ENCODE measurements at regions not wholly inside any gene's neighbourhood (a gene's known extent, or its start where the extent isn't known, plus 50 kb on each side); places are given as distances from the start of the nearest gene placed in this dataset.

DNA sequence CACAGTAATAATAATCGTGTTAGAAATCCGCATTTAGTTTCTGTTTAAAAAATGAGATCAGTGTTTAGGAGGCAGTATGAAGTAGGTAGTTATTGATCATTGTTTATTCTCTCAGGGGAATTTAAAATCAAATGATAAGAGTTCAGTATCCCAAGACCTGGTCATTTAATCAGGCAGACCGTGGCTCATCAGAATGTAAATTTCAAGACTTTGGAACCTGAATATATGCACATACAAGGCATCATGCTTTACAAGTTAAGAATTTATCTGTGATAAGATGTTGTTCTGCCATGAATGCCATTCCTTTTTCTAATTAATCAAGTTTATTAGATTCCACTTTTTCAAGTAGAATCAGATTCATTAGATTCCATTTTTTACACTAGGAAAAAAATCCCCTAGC, 133.5 kb upstream of the MAOA start:
- DNase-seq = no peak

DNA sequence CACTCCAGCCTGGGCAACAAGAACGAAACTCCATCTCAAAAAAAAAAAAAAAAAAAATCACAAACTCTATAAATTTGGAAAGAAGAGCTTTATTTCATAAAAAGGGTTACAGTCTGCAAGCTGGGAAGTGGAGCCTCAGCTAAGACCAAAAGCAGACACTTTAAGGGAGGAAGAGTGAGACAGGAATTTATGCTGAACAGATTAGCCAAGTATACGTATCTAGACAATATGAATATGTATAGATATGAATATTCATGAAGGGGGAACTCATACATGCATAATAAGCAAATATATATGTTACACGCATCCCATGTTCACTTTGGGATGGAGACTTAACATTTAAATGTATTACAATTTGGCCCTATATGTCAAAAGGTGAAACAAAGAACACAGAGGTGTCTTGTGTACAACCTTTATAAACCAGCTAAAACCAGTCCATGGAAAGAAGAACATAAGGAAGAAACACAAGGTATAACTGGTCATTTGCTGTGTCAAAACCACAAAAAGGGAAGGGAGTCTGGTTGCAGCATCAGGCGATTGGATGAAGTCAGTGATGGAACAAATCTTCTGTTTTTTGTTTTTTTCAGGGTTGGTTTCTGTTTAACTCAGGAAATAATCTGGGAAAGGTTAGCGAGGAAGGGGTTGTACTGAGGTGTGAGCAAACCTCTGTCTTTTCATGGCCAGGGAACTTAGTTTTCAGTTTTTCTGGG, 130.0 kb upstream of the MAOA start:
- DNase-seq = peak in 1 of 2 experiments; percentile 0

DNA sequence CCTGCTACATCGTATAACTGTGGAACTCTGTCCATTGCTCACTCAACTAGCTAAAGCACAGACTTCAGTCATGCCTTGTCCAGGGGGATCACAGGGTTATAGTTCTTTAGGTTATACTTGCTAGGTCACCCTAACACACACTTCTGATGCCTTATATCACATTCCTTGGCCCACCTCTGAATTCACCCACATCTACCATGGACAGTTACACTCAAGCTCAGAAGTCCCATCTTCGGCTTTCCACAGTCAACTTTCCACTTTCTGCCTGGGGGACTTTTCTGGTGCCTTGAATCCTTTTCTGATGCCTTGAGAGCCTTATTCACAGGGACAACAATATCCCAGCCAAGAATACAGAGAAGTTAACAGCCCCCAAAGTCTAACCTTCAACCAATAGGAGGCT, 129.2 kb upstream of the MAOA start:
- DNase-seq = no peak

DNA sequence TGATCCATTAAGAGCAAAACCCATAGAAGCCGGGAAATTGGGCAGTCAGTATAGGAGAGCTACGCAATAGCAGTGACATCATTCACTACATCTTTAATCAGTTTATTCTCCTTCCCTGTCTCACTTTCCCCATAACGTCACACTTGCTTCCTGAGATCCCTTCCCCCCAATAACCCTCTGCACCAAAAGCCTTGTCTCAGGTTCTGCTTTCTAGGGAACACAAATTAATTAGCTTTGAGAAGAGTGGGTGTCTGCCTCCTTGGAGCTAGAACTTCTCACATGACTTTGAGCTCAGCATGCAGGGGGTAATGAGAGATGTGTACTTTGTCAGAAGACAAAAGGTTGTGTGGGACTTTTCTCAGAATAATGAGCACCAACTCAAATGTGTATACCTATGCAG, 128.3 kb upstream of the MAOA start:
- no peak for DNase-seq

DNA sequence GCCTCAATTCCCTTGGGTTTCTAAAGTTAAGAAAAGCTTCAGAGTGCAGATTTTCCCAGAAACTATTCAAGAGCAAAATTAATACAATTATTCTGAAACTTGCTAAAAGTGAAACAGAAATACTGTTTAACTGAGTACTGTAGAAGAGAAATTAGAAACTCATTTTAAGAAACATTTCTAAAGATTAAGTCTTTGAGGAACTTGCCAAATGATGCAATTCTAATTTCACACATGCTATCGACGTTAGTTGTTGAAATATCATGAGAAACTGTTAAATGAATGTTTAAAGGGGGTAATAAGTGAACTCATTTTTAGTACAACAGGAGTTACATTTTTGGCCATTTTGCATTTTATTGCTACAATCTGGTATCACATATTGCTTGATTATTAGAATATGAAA, 125.3 kb upstream of the MAOA start:
- DNase-seq = no peak

DNA sequence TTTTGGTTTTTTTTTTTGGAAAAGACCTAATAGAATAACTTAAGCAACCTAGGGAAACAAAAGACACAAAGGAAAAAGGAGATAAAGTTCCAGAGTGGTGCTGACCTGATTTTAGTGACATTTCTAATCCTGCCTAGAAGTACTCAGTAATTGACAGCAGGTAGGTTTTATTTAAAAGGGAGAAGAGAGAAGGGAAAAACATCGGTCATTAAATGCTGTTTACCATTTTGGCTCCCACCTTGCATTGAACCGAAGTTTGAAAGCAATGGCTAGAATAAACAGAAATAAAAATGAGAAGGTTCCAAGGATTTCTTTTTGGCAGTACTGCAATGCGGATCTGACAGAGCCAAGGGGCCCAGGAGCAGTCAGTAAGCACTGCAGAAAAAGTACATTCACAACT, 115.8 kb upstream of the MAOA start:
- no peak for DNase-seq

DNA sequence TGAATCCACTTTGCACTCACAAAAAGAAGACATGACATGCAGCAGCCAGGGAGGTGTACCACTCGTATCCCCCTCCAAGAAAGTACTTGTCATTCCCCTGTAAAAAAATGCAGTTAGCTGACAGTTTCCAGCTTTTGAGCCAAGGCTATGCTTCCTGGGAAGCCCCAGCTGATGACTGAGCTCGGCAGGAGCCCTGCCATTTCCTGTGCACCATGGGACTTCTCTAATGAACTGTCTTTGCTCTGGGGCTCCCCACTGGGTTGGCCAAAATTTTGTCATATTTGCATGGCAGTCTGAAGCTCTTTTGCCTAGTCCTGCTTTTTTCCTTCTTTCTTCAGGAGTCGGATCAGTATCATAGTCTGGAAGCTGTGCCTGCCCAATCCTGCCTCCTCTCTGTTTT, 104.5 kb upstream of the MAOA start:
- DNase-seq = no peak

DNA sequence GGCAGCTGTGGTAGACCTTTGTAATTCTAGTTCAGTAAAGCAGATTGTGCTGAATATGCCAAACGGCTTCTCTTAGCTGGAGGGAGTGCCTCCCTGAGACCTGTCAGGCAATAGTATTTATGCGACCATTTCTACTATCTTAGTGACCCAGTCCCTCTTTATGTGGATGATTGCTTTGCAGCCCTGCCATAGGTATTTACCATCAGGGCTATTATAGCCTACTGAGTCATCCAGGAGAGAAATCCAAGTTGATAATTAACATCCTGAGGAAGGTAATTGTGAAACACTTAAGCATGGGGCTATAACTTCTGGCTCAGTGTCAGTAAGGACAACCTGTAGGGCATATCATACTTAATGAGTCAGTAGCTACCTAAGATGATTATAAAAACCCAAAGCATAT, 103.9 kb upstream of the MAOA start:
- DNase-seq = no peak

DNA sequence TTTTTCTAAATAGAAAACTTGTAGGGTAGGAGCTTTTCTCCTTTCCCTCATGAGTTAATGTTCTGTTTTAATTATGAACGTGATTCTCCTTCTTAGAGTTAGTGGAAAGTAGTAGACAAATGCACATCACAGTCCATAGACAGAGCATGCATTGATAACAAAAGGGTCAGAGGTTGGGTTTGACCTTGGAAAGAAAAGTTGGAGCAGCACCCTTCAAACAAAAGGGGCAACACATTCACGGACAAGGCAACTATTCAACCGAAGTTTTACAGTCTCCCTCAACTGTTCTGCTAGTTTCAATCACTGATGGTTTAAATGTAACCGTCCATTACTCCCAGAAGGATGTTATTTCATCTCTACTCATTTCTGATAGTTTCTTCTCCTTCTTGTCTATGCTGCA, 103.4 kb upstream of the MAOA start:
- DNase-seq = no peak

DNA sequence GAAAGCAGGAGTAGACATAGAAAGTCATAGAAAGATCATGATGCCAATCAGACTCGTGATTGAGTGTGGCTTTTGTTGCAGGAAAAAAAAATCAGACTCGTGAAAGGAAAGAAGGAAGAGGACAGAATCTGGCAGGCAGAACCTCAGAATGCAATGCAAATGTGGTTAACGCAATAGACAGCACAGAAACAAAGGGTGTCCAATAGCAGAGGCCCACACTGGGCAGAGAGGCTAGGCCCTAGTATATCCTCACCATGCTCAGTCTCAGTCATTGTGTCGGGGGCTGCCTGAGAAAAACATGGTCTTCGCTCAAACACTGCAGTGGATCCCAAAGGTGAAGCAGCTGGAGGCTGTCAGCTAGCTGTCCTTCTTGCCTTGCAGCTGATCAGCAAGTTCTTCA, 102.8 kb upstream of the MAOA start:
- DNase-seq = no peak

DNA sequence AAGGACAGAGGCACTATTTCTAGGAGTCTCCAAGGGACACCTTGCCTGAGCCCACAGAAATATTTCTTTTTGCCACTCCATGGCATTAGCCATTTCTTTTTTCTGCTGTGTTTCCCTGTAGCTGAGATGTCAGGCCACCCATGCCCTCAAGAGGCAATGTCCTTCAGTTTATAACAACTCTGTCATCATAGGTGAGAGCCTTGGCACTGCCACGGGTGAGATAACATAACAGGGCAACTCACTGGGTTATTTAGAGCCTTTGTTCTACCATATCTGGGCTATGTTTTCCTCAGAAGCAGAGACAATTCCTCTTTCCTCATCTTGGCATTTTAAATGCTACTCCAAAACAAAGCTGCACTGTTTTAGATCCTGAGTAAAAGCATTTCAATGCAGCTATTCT, 99.9 kb upstream of the MAOA start:
- no peak for DNase-seq

DNA sequence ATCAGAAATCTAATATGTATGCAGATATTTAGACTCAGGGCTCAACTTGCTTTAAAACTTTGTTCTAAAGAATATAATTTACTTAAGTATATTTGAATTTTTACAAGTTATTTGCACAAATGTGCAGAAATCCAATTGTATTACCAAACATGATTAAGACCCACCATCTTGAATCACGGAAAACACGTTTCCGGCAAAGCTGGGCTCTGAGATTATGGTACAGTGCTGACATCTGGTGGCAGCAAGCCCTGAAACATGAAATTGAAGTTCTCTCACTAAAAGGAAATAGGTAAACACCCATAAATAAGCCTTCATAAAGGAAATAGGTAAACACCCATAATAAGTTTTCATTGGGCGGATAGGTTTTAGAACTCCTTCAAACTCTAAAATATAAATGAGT, 98.3 kb upstream of the MAOA start:
- peak; percentile 22 to 45 for DNase-seq

DNA sequence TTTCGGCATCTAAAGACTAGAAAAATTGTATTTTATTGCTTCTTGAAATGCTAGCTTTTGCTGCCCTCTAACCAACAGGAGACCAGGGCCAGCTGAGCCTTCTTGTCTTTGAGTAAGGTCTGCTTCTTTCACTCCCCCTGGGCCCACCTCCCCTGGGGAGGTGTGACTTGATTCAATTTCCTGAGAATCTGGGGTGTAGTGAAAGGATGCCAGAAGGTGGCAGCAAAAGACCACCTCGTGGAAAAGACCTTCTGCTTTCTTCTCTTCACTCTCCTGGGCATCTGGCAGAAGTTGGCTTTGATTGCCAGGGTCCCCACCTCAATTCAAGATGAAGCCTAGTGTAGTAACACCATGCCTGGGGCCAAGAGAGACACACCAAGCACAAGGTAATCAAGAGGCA, 96.5 kb upstream of the MAOA start:
- peak; percentile 19 to 28 for DNase-seq

DNA sequence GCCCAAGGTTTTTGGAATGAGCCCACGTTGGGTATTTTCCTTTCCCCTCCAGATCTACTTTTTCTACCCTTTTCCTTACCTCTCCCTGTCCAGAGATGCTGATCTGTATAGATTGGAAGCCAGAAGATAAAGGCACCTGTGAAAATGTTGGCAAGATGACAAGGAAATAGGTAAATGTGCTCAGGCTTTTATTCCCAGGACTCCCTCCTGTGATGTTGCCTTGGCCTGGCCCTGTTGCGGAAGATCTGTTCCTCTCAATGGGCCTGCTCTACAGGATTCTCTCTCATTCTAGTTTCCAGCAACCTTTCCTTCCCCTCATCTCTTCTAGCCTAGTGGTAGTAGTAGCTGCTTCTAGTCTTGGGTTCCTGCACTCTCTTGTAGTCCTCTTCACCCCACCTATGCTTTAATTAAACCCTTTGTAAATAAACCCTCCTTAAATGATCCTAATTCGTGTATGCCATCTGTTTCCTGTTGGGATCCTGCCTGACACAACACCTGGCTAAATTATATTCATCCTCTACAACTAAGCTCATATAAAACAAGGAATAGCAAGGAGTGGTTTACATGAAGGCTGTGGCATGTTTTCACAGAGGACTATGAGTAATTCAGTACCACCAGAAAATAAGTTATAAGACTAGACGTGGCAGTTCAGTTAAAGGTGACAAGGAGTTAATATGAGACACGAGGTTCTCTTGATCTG, 95.7 kb upstream of the MAOA start:
- DNase-seq = no peak

DNA sequence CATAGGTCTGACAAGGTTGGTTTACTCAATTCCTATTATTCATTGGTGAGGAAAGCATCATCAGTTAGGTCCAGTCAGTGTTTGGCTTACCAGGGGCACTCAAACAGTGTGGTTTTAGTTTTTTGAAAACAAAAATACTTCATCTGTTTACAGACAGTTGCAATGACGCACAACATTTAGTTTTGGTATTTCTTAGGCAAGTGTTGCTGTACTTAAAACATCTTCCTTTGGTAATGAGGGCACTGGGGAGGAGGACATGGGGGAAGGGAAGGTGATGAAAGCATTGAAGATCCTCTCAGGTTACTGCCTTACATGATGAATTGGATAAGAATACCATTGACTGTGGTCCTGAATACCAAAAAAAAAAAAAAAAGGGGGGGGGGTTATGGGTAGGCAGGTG, 93.7 kb upstream of the MAOA start:
- no peak for DNase-seq

DNA sequence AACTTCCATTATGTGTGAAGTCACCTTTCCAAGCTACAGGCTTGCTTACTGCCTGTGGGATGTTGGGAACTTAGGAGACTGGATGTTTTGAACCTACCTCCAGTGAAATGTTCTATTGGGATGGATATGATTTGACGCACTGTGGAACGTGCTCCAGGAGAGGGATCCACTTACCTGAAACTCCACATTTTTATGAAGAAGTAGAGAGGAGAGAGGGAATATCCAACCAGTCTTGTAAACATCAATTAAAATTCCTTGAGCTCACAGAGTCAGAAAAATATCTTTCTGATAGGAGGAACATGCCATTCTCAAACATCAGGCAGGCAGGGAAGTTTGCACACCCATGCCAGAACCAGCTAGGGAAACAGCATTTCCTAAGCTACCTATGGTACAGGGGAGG, 91.1 kb upstream of the MAOA start:
- DNase-seq = no peak

DNA sequence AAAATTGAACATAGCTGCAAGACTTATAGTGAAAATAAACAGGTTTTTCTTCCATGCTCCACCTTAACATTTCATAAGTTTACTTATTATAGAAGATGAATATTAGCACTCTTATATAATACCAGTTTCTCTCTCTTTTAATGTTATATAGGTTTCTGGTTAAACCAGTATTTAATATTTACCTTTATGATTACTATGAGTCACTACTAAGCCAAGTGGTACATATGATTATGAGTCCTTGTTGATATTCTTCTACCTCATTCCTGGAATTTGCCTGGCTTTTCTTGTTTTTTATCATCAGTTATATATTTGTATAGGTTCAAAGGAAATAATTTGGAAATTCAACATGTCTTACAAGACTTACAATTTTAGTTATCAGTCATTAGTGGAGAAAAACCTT, 89.9 kb upstream of the MAOA start:
- no peak for DNase-seq

DNA sequence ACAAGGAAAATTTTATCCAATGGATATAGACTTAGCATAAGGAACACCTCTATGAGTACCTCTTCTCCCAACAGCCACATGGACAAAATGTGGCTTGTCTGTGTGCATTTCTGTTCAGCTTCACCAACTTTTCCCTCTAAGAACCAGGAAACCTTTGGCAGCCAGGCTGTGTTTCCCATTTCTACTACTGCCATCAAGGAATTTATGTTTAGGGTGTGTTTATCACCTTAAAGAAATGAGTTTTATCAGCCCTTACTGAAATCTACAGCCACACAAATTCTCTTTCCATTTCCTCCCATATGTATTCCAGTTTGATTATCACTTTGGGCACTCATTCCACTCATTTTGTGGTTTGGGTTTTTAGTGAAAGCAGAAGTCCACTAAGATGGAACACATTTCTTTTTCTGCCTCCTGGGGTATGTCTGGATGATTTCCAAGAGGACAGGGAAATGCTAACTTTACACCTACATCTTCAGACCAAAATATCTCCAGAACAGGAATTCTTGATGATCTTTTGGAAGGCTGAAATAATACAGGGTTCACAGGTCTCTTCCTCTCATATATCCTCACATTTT, 82.6 kb upstream of the MAOA start:
- no peak for DNase-seq

DNA sequence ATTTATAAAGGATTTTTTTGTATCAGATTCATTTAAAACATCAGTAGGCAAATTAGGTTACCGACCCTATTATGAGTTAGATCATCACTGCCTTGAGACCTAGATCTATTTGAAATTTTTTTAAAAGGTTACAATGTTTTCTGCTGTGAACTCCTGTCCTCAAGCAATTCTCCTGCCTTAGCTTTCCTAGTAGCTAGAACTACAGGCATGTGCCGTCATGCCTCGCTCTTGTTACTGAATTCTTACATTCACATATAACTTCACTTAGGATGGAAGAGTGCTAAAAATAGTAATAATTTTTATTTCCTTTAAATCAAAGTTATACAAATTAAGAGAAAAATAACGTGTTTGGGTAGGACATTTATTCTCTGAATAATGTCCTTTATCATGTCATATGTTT, 75.5 kb upstream of the MAOA start:
- no peak for DNase-seq

DNA sequence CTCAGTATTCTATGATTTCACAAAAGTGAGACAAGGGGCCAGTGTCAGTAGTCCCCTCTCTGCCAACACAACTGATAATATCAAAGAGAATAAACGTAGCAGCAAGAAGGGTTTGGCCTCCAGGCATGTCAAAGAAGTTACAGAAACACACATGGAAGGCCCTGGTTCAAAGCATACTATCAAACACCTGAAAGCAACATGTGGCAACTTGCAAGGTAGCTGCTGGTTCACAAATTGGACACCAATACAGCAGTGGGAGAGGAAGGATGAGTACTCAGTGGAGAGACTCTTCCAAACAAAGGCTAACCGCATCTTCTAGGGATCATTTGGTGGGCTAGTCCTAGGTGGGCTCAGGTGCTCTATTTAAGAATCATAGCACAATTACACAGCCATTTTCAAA, 74.9 kb upstream of the MAOA start:
- DNase-seq = no peak

DNA sequence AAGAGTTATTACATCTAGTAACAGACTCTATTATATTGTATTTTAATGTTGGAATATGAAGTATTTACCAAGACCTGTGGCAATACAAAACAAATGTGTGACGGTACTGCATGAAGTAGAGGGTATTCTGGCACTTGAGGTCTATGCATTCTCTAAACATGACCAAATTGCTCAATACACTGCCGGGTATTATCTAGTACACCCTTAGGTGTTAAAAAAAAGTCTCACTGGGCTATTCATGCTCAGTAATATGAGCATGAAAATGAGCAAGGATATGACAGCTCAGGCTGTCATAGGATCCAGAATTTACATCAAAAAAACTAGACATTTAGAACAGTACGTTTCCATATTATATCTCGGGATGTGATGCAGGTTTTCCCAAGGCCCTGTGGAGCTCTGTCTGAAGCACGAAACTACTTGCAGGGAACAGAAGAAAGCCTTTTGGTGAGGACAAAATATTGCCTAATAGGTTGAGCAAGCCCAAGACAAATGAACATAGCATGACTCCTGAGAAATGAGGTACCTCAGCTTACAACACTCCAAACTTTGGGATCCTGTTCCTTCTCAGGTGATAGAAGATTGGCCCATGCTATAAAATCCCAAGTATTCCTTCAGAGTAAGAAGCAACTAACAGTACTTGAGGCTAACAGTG, 74.1 kb upstream of the MAOA start:
- no peak for DNase-seq

DNA sequence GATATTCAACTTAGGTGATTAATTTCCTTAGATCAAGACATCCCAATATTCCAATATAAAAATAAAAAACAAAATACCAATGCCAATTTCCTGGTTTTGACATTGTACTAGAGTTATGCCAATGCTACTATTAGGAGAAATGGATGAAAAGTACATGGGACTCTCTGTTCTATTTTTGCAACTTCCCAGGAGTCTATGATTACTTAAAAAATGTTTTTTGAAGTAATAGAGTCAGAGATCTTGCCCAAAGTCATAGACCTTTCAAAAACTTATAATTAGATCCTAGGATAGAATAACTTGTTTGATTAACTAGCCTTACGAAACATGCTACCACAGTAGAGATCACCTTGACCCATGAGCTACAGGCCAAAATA, 73.6 kb upstream of the MAOA start:
- no peak for DNase-seq

DNA sequence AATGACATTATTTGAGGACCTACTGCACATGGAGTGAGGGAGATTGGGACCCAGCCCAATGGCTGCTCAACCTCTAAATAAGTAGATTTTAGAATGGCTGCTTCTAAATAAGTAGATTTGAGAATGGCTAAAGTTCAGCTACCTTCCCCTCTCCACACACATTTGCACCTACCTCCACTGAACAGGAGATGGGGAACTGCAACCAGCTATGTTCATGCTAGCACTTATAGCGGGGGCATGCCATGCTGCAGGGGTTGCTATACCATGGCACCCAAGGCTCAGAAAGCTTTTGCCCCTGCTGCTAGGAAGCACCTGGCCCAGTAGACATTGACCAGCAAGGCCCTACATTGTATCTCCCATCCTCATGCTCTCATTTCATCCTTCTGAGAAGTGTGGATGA, 70.2 kb upstream of the MAOA start:
- no peak for DNase-seq

DNA sequence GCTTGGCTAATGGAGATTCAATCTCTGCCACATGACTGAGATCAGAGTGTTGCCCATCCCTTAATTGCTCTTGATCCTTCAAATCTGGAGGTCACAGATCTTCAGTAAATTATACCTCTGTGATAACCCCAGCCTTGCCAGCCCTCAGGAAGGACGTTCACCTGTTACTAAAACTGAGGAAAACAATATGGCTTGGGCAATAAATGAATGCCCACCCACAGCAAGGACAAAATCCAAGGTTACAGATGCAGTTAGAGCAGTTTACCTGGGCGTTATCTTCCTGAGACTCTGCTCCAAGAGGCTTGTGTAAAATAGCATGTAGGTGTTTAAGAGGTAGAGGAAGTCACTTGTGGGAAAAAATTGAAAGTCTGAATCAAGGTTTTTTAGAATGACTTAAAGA, 69.3 kb upstream of the MAOA start:
- no peak for DNase-seq

All from Kasumi-1 (cell line).